Activated CD8-positive, alpha-beta memory T cell treated with anti-CD3 and anti-CD28 coated beads, Interleukin-2, amount 50 U/mL, for 4 hours (primary cell): ENCODE measurements at regions not wholly inside any gene's neighbourhood (a gene's known extent, or its start where the extent isn't known, plus 50 kb on each side); places are given as distances from the start of the nearest gene placed in this dataset.
"Not testable (repeated sequence)": the region's sequence is repeated elsewhere in the genome, so short reads cannot be mapped to it uniquely, and the experiment has no call there.

Source experiments
- DNase-seq: peaks from one replicate; pipeline ENCODE4 v3.0.0-alpha.2; 2020

DNA sequence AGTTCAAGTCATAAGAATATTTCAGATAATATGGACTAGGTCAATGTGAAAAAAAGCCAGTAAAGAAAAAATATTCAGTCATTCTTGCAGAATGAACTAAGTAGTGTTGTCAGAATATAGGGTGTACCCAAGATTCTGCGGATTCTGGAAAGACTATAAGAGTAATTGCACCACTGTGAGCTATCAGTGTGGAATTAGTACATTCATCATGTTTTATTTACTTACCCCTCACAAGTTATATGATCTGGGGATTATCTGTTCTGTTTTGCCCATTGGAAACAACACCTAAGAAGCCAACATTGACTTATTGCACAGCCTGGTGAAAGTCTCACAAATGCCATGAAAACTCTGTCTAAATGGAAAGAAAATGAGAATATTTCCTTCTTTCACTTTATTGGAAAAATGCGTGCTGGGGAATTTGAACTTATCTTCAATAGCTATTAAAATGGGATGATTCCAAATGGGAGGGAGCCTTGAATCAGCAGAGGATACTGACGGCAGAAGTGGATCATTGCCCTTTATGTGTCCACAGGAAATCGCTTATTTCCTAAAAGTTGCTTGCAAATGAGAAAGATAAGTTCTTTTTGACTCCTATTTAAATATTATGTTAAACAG, 563.3 kb upstream of the POM121L12 start:
- no peak for DNase-seq

DNA sequence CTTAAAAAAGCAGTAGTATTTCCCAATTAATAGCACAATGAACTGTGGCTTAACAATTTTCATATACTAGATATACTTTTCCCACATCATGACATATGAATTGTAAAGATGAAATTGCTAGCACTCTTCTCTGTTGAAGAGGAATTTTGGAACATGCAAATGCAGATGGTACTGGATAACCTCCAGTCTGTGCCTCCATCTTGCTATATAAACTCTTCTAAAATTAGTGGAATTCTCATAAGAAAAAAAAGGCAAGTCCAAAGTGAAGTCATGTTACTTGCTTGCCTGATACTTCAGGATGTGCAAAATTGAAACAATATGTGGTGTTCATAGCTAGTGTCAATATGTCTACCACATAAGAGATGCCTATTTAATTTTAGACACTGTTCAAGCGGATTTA, 570.2 kb upstream of the POM121L12 start:
- DNase-seq: no peak

DNA sequence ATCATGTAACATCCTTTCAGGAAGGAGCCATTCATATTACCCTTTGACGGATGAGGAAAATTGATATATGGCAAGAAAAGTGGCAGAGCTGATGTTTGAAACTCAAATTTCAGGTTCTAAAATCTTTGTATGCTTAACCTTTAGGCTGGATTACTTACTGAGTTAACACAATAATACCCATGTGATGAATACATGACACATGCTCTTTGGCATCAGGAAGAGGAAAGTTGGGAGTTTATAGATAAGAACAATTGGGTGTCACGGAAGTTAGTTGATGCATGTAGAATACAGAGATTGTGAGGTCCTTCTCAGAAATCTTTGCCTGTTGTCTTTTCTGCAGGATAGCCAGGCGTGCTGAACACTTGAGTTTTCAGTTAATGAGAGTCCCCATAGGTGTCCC, 572.1 kb upstream of the POM121L12 start:
- no peak for DNase-seq

DNA sequence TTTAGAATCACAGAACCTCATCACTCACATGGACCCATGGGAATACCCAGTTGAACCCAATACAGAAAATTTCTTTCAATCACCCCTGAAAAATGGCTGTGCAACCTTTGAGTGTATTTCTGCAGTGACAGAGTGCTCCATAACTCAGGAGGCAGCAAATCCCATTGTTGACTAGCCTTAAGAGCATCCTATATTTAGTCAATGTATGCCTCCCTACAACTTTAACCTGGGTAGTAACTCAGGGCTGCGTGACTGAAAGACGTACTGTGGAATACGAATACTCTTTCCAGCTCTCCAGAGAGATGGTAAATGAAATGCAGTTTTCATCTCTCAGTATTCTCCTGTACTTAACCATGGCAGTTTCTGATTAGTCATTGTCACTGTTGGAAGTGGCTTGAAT, 573.0 kb upstream of the POM121L12 start:
- DNase-seq: no peak

DNA sequence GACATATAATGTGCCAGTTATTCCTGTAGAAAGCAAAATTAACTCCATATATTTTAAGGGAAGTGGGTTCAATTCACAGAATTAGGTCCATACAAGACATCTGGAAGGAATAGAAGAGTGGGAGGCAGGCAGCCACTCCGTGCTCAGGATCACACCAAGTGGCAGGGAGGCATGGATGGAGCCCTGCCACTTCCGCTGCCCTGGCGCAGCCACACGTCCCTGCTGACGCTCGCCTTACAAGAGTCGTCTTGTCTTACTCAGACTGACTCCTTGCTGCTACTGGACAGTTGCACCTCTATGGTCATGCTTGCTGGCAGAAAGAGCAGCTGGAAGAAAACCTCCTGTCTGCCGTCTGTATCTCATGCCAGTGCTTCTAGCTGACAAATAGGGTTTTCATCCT, 579.9 kb upstream of the POM121L12 start:
- no peak for DNase-seq

DNA sequence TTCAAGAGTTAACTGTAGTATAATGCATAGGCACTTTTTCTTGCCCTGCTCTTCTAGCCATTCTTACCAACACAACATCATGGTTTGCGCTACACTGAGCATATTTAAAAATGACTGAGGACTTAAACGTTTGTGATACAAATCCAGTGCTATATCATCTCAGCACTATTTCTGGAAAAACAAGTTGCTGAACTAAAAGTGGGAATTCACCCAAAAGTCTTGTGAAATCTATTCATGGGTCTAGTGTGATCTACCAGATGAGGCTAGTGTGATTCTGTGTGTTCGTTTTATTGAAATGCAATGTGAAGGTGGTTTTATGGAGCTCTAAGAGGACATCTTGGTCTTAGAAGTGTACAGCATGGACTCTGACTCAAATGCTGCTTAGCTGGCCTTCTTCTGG, 584.6 kb upstream of the POM121L12 start:
- no peak for DNase-seq

DNA sequence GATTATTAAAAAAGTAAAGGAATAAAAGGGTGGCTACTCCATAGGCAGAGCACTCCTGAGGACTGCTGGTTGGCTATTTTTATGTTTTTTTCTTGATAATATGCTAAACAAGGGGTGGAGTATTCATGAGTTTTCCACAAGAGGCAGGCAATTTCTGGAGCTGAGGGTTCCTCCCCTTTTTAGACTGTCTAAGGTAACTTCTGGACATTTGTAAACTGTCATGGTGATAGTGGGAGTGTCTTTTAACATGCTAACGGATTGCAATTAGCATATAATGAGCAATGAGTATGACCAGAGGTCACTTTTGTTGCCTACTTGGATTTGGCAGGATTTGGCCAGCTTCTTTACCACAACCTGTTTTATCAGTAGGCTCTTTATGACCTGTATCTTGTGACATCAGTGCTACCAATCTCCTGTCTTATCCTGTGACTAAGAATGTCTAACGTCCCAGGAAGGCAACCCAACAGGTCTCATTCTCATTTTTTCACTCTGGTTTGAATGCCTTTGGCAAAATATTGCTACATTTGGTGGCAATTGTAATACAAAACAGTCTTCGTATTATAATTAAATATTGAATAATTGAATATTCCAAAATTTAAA, 587.8 kb upstream of the POM121L12 start:
- no peak for DNase-seq

DNA sequence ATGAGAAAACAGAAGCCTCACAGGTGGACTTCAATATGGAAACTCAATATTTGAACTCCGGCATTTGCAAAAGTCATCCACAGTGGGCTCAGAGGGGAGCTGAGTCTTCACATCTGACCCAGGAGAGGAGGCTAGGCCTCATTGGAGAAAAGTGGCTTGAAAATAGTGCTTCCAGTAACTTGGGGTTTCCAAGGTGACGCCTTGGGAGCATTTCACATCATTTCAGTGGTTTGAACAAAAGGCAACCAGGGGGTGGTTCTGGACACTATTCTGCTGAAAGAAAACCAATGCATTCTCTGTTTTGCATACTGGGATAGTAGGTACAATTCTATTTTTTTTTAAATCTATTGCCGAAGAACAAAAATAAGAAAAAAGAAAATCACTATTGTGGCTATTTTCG, 599.2 kb upstream of the POM121L12 start:
- DNase-seq: no peak

DNA sequence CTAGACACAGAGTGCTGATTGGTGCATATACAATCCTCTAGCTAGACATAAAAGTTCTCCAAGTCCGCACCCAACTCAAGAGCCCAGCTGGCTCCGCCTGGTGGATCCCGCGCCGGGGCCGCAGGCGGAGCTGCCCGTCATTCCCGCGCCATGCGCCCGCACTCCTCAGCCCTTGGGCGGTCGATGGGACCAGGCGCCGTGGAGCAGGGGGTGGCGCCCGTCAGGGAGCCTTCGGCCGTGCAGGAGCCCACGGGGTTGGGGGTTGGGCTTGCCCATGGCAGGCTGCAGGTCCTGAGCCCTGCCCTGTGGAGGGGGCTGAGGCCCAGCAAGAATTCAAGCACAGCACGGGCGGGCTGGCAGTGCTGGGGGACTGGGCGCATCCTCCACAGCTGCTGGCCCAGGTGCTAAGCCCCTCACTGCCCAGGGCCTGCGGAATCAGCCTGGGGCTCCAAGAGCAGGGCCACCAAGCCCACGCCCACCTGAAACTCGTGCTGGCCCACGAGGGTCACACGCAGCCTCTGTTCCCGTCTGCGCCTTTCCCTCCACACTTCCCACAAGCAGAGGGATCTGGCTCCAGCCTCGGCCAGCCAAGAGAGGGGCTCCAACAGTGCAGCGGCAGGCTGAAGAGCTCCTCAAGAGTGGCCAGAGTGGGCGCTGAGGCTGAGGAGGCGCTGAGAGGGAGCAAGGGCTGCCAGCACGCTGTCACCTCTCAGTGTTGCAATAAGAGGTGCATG, 604.2 kb upstream of the POM121L12 start:
- no peak for DNase-seq

DNA sequence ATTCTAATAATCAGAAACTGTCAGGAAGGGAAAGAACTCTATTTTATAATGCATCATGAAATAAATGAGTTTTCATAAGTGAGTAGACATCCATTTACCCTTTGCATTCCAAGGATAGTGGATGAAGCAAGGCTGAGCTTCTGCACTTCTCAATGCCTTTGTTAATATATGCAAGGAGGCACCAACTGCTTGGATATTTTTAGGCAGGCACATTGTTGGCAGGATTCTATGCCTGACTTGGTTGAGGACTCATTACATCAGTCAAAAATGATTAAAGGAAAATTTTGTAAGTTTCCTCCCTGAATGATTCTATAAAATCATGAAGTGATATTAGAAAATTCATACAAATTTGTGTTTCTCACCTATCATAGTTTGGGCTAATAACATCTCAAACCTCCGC, 612.2 kb upstream of the POM121L12 start:
- DNase-seq: no peak

DNA sequence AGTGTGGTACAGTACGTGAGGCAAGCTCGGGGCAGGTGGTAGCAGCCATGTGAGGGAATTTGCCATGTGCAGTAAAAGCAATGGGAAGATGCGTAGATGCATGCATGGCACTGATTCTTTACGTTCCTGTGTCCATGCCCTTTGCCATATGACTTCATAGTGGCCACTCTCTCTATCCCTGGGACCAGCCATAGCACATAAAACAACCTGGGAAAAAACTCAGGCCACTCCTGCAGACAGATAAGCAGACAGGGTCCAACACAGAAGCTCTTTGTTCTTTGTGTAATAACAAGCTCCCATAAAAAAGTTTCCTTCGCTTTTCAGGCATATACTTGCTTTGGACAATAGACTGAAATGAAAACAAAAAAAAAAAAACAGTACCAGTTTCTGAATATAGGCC, 622.4 kb upstream of the POM121L12 start:
- DNase-seq: no peak

DNA sequence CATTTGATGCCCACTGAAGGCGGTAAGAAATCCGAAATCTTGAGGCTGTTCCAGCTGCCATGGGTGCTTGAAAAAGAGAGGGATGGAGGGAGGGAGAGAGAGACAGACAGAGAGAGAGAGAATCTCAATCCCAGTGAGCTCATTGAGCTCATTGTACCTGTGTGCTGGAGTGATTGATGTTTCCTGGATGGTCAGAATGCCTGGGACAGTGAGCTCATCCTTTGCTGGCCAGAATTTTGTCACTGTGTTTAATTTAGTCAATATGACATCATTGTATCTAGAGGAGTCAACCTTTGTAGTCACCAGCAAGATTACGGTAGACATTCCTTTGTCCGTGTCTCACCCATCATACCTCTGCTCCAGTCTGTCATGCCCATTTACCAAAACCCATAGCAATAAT, 625.4 kb upstream of the POM121L12 start:
- no peak for DNase-seq

DNA sequence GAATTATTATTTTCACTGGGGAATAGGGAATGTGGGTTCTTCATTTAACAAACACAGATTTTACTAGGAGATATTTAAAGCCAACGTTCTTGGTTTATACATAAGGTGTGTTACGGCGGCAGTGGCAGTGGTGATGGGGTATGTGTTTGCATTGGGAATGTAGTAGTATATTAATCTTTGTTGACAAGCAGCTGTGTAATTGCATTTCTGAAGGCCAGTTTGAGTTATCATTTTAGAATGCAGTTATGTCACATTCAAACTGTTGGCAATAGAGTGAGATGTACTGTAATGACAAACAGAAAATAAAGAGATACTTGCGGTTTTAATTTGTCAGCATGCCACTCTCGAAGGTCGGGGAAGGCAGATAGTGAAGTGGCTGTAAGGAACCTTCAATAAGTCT, 628.6 kb upstream of the POM121L12 start:
- no peak for DNase-seq

DNA sequence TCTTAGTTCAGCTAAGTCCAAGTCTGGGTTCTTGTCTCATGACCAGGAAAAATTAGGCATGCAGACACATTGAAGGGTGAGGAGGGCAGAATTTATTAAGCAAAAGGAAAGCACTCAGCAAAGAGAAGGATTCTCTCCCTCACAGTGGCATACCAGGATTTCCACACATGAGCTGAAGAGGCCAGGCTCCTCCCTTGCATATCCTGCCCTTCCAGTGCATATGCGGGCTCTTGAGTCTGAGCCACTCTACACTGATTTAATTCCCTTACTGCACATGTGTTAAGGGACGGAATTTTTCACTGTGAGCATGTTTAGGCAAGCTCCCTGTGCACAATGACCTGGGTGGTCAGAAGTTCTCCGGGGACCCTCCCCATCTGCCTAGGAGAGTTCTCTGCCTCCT, 652.7 kb upstream of the POM121L12 start:
- DNase-seq: no peak

DNA sequence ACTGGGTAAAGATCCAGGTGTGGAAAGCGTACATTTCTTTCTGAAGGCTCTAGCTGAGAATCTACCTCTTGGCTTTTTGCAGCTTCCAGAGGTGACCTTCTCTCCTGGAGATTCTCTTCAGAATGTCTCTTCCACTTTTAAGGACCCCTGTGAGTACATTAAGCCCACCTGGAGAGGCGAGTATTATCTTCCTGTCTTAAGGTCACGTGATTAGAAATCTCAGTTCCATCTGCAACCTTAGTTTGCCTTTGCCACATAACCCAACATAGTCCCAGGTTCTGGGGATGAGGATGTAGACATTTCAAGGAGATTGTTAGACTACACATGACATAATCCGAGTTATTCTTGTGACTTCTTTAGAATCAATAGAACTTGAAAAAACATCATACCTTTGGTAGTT, 665.5 kb upstream of the POM121L12 start:
- DNase-seq: no peak

DNA sequence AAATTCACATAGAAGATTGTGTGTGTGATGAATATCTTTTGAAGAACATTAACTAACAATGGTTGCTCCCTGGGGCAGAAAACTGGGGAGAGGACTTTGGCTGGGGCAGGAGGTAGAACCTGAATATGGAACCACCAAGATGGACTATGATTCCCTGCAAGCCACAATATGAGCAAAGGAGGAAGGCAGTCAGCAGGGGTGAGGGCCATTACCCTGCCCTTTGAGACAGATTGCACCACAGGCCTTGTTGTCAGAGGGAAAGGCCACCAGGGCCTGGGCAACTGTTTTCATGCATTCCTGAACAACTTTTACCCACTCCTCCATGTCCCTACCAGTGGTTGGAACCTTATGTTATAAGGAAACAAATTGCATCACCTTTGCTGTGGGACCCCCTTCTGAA, 670.1 kb upstream of the POM121L12 start:
- DNase-seq: no peak

DNA sequence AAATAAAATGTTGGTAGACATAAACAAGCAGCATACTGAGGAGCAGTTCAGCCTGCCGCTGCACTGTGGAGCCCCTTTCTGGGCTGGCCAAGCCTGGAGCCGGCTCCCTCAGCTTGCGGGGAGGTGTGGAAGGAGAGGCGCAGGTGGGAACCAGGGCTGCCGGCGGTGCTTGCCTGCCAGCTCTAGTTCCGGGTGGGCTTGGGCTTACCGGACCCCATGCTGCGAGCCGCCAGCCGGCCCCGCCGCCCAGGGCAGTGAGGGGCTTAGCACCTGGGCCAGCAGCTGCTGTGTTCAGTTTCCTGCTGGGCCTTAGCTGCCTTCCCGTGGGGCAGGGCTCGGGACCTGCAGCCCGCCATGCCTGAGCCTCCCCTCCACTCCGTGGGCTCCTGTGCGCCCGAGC, 672.9 kb upstream of the POM121L12 start:
- no peak for DNase-seq

DNA sequence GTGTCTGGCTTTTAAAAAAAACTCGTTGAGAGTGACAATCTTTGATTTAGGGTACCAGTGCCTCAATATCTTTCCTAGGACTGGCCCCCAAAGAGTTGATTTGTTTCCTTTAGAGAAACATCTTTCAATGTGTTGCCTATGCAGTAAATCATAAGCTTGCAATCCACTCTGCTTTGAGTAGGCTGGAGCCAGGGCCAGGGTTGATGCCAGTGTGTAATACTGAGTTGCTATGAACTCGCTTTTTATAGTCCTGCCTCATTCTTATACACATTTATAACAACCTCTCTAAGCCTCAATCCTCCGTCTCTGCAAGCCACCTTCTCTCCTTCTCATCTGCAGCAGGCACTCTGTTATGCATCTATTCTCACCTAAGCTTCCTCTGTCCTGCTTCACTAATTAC, 674.9 kb upstream of the POM121L12 start:
- DNase-seq: no peak

DNA sequence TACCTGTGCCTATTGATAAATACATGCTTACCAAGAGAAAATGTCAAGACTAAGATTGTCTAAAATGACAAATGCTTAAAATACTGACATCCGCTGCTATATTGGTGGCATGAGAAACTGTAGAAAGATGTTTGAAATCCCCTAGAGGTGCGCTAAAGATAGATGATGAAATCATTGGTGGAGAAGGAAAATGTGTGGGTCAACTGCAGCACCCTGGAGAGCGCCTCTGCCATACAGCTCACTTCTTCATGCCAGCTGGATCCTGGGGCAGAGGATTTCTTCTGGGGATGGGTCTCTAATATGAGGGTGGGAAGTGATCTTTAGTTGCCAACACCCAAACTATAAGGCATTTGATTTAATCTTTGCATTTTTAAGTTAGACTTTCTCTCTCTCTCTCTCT, 680.4 kb upstream of the POM121L12 start:
- no peak for DNase-seq

DNA sequence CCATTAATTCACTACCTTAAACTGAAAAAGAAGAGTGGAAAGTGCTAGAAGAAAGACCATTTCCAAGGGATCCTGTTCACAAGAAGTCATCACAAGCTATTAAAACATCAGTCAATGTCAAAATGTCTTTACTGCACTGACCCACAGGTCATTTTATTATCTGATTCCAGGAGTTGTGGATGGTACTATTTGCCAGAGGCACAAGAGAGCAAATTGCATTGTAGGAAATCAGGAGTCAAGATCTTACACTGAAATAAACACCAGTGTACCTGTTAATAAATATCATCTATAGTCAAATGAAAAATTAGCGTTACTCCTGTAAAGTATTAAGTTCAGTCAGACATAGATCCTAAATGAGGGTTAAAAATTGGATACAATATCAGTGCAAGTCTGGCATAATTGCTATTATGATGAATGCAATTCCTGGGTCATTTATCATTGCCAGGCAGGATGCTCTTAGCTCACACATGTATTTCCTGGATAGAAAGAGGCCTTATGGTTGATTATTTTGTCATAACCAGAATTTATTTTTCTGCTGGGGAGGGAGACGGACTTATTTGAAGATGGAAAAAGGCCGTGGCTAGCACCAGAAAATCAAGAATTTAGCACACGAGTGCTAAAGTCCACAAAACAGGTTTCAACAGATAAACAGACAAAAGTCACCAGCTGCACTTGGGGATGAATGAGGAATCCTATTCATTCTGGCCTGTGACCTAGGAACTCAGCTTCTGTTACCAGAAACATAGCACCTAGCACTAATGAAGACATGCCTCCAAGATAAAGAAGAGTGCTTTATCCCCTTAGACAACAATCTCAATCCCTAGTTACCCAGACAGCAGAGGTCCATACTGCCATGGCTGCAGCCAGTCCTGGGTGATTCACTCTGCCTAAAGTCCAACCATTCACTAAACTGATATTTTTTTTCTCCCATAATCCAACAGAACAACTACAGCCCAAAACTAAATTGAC, 683.1 kb upstream of the POM121L12 start:
- no peak for DNase-seq

DNA sequence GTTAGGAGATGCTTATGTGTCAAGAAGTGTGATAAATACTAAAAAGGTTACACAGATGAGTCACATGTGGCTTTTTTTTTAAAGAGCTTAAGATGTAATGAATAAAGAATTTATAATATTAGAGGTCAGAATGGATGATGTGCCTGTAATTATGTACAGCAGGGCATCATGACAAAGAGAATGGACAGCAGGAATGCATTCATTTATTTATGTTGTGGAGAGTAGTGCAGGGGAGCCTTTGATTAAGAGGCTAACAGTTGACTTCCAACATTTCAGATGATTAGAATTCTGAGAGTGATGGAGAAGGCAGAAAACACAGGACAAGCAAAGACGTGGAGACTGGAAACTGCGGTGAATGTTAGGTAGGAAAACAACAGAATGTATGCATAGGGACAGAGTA, 691.4 kb upstream of the POM121L12 start:
- no peak for DNase-seq

DNA sequence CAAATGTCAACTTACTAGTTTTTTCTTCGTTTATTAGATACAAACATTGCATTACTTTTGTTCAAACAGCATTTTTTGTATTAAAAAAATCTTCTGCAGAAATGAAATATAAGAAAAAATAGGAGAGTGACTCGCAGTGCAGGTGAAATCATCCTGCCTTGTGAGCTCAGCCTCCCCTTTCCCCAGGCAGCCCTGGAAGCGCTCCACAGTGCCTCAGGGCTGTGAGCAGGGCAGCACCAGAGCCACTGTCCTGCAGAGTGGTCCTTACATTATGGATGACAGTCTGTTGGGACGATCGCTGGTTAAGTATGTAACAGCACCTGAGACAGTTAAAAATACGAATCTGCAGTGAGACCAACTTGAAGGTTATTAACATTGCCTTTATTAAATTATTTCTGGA, 695.4 kb upstream of the POM121L12 start:
- no peak for DNase-seq

DNA sequence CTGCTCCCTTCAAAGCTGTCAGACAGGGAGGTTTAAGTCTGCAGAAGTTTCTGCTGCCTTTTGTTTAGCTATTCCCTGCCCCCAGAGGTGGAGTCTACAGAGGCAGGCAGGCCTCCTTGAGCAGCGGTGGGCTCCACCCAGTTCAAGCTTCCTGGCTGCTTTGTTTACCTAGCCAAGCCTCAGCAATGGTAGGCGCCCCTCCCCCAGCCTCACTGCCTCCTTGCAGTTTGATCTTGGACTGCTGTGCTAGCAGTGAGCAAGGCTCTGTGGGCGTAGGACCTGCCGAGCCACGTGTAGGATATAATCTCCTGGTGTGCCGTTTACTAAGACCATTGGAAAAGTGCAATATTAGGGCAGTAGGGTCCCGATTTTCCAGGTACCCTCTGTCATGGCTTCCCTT, 707.1 kb upstream of the POM121L12 start:
- DNase-seq: not testable (repeated sequence)

DNA sequence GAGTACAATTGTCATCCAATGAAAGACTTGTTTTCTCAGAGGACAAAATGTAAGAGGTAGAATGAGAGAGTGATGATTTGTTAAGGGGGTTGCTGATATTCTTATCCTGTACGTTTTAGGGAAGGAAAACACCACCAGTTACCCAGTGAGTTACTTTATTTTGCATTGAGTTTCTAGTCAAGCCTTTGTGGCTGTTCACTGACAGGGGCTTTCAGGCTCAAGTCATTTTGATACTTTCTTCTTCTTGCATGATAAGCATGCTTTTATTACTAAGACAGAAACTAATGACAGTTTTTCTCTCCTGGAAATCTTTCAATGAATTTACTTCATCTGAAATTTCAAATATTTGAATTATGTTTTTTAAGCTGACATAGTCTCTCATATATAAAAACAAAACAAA, 710.2 kb upstream of the POM121L12 start:
- DNase-seq: no peak
